GM23248 (cell line): ENCODE measurements at regions not wholly inside any gene's neighbourhood (a gene's known extent, or its start where the extent isn't known, plus 50 kb on each side); places are given as distances from the start of the nearest gene placed in this dataset.

Source experiments
- DNase-seq: peaks from one replicate; pipeline ENCODE4 v3.0.0-alpha.2; 2015
- H2AFZ ChIP-seq: fragments of 200-600 bp; sonication (generic); 2 replicates; pipeline ENCODE4 v1.6.1; 2016; ENCODE audit warnings: antibody characterized with exemption
- H3F3A ChIP-seq: fragments of 200-600 bp; sonication (generic); 2 replicates; pipeline ENCODE4 v1.6.1; 2016; ENCODE audit warnings: mild to moderate bottlenecking, antibody characterized with exemption, mixed run types; ENCODE audit not compliant: insufficient read depth
- H3K27ac ChIP-seq: fragments of 200-600 bp; sonication (generic); 2 replicates; pipeline ENCODE4 v1.5.1; 2016; ENCODE audit warnings: mild to moderate bottlenecking
- H3K27me3 ChIP-seq: fragments of 200-600 bp; sonication (generic); replicated peaks from 2 replicates; pipeline ENCODE4 v1.6.1; 2016; ENCODE audit warnings: mild to moderate bottlenecking; ENCODE audit not compliant: insufficient read depth
- H3K36me3 ChIP-seq: fragments of 200-600 bp; sonication (generic); 2 replicates; pipeline ENCODE4 v1.6.1; 2016; ENCODE audit warnings: low read depth, mild to moderate bottlenecking
- H3K4me1 ChIP-seq: fragments of 200-600 bp; sonication (generic); 2 replicates; pipeline ENCODE4 v1.6.1; 2016; ENCODE audit warnings: mild to moderate bottlenecking; ENCODE audit not compliant: insufficient read depth
- H3K4me2 ChIP-seq: fragments of 200-600 bp; sonication (generic); one replicate; pipeline ENCODE4 v1.6.1; 2016; ENCODE audit warnings: mild to moderate bottlenecking; ENCODE audit not compliant: unreplicated experiment
- H3K4me3 ChIP-seq: fragments of 200-600 bp; sonication (generic); 2 replicates; pipeline ENCODE4 v1.5.1; 2016; ENCODE audit warnings: mild to moderate bottlenecking
- H3K79me2 ChIP-seq: fragments of 200-600 bp; sonication (generic); 2 replicates; pipeline ENCODE4 v1.6.1; 2016; ENCODE audit warnings: mild to moderate bottlenecking; ENCODE audit not compliant: insufficient read depth
- H3K9ac ChIP-seq: fragments of 200-600 bp; sonication (generic); 2 replicates; pipeline ENCODE4 v1.6.1; 2016; ENCODE audit warnings: mild to moderate bottlenecking
- H3K9me2 ChIP-seq: fragments of 200-600 bp; sonication (generic); 2 replicates; pipeline ENCODE4 v1.6.1; 2016; ENCODE audit warnings: mixed run types, mild to moderate bottlenecking, moderate library complexity; ENCODE audit not compliant: insufficient read depth
- H3K9me3 ChIP-seq: fragments of 200-600 bp; sonication (generic); one replicate; pipeline ENCODE4 v1.6.1; 2017; ENCODE audit warnings: low read depth
- H4K20me1 ChIP-seq: fragments of 200-600 bp; sonication (generic); 2 replicates; pipeline ENCODE4 v1.6.0; 2016; ENCODE audit not compliant: insufficient read depth
- EZH2 ChIP-seq: fragments of 200-600 bp; sonication (generic); IDR thresholded peaks from 2 replicates; pipeline ENCODE4 v1.6.1; 2018; ENCODE audit warnings: antibody characterized with exemption, mild to moderate bottlenecking; ENCODE audit not compliant: insufficient read depth, poor library complexity, severe bottlenecking
- EZH2phosphoT487 ChIP-seq: fragments of 200-600 bp; sonication (generic); IDR thresholded peaks from 2 replicates; pipeline ENCODE4 v1.6.1; 2018; ENCODE audit warnings: antibody characterized with exemption, moderate library complexity, mild to moderate bottlenecking, low read depth; ENCODE audit not compliant: insufficient read depth
- WGBS, 2 experiments: methylation state at CpG; one replicate each; pipeline ENCODE4 v1.1.6; 2015 to 2017; ENCODE audit warnings: low lambda C conversion rate in 2 of 2, low coverage in 1 of 2; ENCODE audit errors: missing lambda C conversion rate in 2 of 2; 5-methylcytosine and 5-hydroxymethylcytosine counted together
- in situ Hi-C: fragments of 300-500 bp; cut with MboI; formaldehyde crosslinking; loops from 2 replicates; pipeline ENCODE4 v1.15.0; 2020

DNA sequence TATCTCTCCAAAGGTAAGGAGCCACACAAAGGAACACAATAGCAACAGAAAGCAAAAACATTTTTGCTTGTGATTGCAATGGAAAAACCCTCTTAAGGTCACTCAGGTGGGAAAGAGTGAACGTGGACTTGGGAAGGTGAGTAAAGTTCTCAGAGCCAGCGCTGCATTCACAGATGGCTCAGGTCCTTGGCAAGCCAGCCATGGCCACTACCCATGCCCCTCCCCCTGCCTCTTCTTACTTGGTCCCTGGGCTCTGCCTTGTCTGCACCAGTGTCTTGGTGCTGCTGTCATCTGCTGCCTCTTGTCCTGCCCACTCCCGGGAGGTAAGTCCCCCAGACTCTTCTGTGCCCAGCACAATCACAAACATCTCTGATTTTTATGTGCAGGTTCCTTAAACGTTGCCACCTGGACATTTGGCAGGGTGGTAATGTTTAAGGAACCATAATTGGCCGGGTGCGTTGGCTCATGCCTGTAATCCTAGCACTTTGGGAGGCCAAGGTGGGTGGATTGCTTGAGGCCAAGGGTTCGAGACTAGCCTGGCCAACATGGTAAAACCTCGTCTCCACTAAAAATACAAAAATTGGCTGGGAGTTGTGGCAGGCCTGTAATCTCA is 74.6 kb downstream of the FEM1C start:
- H3K27me3 ChIP-seq: no peaks in the 10 kb centered on the region
- DNase-seq: no peak
- no peak overlapping the region for H3K9ac ChIP-seq
- peaks cover 6% of the 10 kb centered on the region for H3K4me1 ChIP-seq
- H3K36me3 ChIP-seq: no peaks in the 10 kb centered on the region
- H3K9me2 ChIP-seq: no peaks in the 10 kb centered on the region
- no peak overlapping the region for H3K4me3 ChIP-seq
- TF ChIP-seq EZH2phosphoT487: no peak
- no peak for TF ChIP-seq EZH2
- in situ Hi-C loops: no loop called here
- H3K27ac ChIP-seq: no peak overlapping the region
- H3K9me3 ChIP-seq: no peaks in the 10 kb centered on the region
- WGBS, 2 experiments: 93% methylated on average over 8 of the region's 8 CpGs
- H3F3A ChIP-seq: no peaks in the 10 kb centered on the region
- no peaks in the 10 kb centered on the region for H4K20me1 ChIP-seq
- no peak overlapping the region for H2AFZ ChIP-seq
- no peaks in the 10 kb centered on the region for H3K79me2 ChIP-seq
- no peak overlapping the region for H3K4me2 ChIP-seq

DNA sequence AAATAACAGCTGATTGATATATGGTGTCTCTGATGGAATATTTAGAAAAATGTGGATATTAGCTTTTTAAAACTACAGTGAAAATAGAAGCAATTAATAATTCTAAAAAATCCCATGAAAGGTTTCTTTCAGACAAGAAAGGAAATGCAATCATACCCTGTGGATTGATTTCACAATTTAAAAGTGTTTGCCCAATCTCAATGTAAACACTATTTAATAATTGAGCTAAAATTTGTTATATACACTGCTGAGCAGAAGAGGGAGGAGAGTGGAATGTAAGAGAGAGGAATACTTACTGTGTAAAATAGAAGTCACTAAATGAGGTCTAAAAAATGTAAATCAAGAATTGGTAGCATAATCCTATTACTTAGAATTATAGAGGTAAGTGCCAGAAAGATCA is 76.9 kb downstream of the FEM1C start:
- H3K27ac ChIP-seq: no peak overlapping the region
- no peak overlapping the region for H3K9ac ChIP-seq
- peaks cover 8% of the 10 kb centered on the region for H3K4me1 ChIP-seq
- in situ Hi-C loops: no loop called here
- peaks cover 3% of the 10 kb centered on the region for H3F3A ChIP-seq
- no peaks in the 10 kb centered on the region for H3K9me3 ChIP-seq
- H3K9me2 ChIP-seq: no peaks in the 10 kb centered on the region; the same call in 1 of the 2 replicates
- no peak overlapping the region for H3K4me3 ChIP-seq
- DNase-seq: no peak
- H3K36me3 ChIP-seq: no peaks in the 10 kb centered on the region
- H4K20me1 ChIP-seq: no peaks in the 10 kb centered on the region
- H2AFZ ChIP-seq: no peak overlapping the region
- TF ChIP-seq EZH2: no peak
- TF ChIP-seq EZH2phosphoT487: no peak
- H3K4me2 ChIP-seq: no peak overlapping the region
- no peaks in the 10 kb centered on the region for H3K79me2 ChIP-seq
- H3K27me3 ChIP-seq: no peaks in the 10 kb centered on the region

DNA sequence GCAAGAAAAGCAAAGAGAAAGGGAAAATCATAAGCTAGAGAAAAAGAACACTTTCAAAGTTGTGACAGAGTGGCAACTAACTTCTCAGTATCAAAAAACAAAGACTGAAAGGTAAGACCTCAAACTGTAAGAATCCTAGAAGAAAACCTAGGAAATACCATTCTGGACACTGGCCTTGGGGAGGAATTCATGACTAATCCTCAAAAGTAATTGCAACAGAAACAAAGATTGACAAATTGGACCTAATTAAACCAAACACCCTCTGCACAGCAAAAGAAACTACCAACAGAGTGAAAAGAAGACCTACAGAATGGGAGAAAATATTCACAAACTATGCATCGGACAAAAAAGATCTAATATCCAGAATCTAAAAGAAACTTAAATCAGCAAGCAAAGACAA is 79.1 kb downstream of the FEM1C start:
- Histone ChIP-seq H3K79me2 (no peaks in the 10 kb centered on the region), H4K20me1 (no peaks in the 10 kb centered on the region), H3K4me1 (peaks cover 29% of the 10 kb centered on the region), H3K27me3 (no peaks in the 10 kb centered on the region), H3K9me2 (no peaks in the 10 kb centered on the region; the same call in 1 of the 2 replicates), H3K4me2 (no peak overlapping the region), H3K9me3 (no peaks in the 10 kb centered on the region), H3K4me3 (no peak overlapping the region), H3K36me3 (no peaks in the 10 kb centered on the region), H3F3A (peaks cover 25% of the 10 kb centered on the region), H3K27ac (no peak overlapping the region), H2AFZ (no peak overlapping the region), H3K9ac (no peak overlapping the region)
- no peak for TF ChIP-seq EZH2phosphoT487
- TF ChIP-seq EZH2: no peak
- WGBS, 2 experiments: 97 to 100% methylated on average over 1 of the region's 1 CpG
- in situ Hi-C loops: no loop called here
- DNase-seq: no peak

DNA sequence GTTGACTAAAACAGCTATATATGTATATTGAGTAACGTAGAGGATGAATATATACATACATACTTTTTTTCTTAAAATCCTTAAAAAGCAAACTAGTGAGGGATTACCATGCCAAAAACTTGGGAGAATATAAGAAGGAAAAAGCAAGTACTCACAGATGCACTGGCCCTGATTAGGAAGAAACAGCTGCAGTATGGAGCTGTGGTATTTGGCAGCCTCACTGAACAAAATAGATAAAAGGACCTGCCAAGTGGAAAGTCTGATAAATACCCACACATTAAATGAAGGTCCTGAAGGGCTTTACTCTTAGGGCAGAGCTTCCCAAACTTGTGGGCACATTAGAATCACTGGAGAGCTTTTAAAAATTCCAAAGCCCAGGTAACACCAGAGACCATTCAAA is 80.6 kb downstream of the FEM1C start:
- Histone ChIP-seq H4K20me1 (no peaks in the 10 kb centered on the region), H2AFZ (no peak overlapping the region), H3K9ac (no peak overlapping the region), H3K36me3 (no peaks in the 10 kb centered on the region), H3K27ac (no peak overlapping the region), H3K4me1 (peaks cover 43% of the 10 kb centered on the region), H3K9me2 (no peaks in the 10 kb centered on the region; the same call in 1 of the 2 replicates), H3K79me2 (no peaks in the 10 kb centered on the region), H3K27me3 (no peaks in the 10 kb centered on the region), H3K4me3 (no peak overlapping the region), H3K4me2 (no peak overlapping the region), H3F3A (peaks cover 40% of the 10 kb centered on the region), H3K9me3 (no peaks in the 10 kb centered on the region)
- 96% methylated on average over 1 of the region's 1 CpG for WGBS, 2 experiments
- TF ChIP-seq EZH2: no peak
- TF ChIP-seq EZH2phosphoT487: no peak
- DNase-seq: no peak
- in situ Hi-C loops: no loop called here
